IgD-negative memory B cell (primary cell): ENCODE measurements at regions not wholly inside any gene's neighbourhood (a gene's known extent, or its start where the extent isn't known, plus 50 kb on each side); places are given as distances from the start of the nearest gene placed in this dataset.

Source experiments
- H3K27ac Mint-ChIP-seq, 3 donors: one replicate each; pipeline ENCODE4 v1.8.0; 2020 to 2022; ENCODE audit warnings: mild to moderate bottlenecking in 3 of 3, mixed read lengths in 3 of 3, moderate library complexity in 1 of 3
- H3K27me3 Mint-ChIP-seq: one replicate; pipeline ENCODE4 v1.8.0; 2021; ENCODE audit warnings: mixed read lengths
- H3K36me3 Mint-ChIP-seq: one replicate; pipeline ENCODE4 v1.8.0; 2020; ENCODE audit warnings: mild to moderate bottlenecking, mixed read lengths
- H3K4me1 Mint-ChIP-seq, 3 donors: one replicate each; pipeline ENCODE4 v1.8.0; 2020 to 2022; ENCODE audit warnings: mixed read lengths in 3 of 3, mild to moderate bottlenecking in 1 of 3
- H3K4me3 Mint-ChIP-seq, 4 donors: one replicate each; pipeline ENCODE4 v1.8.0; 2020 to 2022; ENCODE audit warnings: mild to moderate bottlenecking in 4 of 4, mixed read lengths in 4 of 4, moderate library complexity in 3 of 4
- H3K9me3 Mint-ChIP-seq, 3 donors: one replicate each; pipeline ENCODE4 v1.8.0; 2020 to 2021; ENCODE audit warnings: mixed read lengths in 3 of 3, mild to moderate bottlenecking in 1 of 3

DNA sequence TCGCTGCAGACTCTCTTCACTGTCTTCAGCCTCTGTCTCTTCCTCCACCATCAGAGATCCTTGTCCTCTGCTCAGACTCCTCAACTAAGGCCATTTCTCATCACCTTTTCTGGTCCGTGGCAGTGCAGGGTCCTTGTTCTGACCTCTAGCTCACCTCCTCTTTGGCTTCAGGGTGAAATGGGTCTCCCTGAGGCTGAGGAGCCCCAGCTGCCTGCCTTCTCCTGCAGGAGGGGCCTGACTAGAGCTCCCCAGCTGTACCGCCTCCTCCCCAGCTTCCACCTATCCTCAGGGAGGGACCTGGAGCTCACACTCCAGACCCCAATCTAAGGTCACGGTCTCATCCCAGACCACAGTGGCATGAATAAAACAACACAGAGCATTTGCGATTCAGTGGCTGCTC is 203.0 kb downstream of the TRIM29 start:
- peaks cover 15% of the 10 kb centered on the region for H3K27me3 Mint-ChIP-seq
- H3K4me3 Mint-ChIP-seq: no peak overlapping the region
- no peaks in the 10 kb centered on the region for H3K4me1 Mint-ChIP-seq
- H3K9me3 Mint-ChIP-seq: peaks cover 0 to 3% (median 2%) of the 10 kb centered on the region in 3 donors
- no peaks in the 10 kb centered on the region for H3K36me3 Mint-ChIP-seq
- H3K27ac Mint-ChIP-seq: no peak overlapping the region

DNA sequence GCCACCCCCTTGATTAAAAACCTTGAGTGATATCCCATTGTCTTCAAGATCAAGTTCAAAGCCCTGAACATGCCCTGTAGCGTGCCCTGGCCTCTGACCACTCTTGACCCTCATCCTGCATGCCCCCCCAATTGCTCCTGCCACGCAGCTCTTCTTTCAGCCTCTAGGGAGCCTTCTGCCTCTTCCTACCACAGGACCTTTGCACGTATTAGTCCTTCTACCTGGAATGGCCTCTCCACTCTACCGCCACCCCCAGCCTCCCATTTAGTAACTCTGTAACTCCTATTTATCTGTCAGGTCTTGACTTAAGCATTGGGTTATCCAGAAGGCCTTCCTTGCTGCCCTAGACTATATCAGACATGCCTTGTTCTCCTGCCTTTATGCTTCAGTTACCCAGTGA is 203.6 kb downstream of the TRIM29 start:
- Mint-ChIP-seq H3K4me1 (no peaks in the 10 kb centered on the region), H3K27ac (no peak overlapping the region), H3K9me3 (peaks cover 0 to 3% (median 2%) of the 10 kb centered on the region in 3 donors), H3K36me3 (no peaks in the 10 kb centered on the region), H3K4me3 (no peak overlapping the region), H3K27me3 (peaks cover 15% of the 10 kb centered on the region)

DNA sequence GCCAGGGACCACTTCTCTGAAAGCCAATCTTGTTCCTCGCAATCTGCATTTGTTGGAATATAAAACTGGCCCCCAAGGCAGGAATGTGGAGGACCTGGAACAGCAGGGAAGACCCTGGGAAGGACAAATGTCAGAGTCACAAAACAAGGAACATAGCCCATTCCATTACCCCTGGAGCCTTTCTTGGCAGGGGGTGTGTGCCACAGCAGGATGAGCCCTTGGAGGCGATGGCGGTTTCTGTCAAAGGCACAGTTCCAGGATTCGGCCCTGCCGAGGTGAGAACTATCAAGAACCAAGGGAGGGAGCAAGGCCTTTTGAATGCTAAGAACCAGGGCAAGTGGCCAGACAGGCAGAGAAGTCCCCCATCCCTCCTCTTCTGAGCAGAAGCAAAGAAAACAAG is 204.3 kb downstream of the TRIM29 start:
- Mint-ChIP-seq H3K27me3 (peaks cover 15% of the 10 kb centered on the region), H3K4me3 (no peak overlapping the region), H3K36me3 (no peaks in the 10 kb centered on the region), H3K9me3 (peaks cover 0 to 3% (median 2%) of the 10 kb centered on the region in 3 donors), H3K27ac (no peak overlapping the region), H3K4me1 (no peaks in the 10 kb centered on the region)

DNA sequence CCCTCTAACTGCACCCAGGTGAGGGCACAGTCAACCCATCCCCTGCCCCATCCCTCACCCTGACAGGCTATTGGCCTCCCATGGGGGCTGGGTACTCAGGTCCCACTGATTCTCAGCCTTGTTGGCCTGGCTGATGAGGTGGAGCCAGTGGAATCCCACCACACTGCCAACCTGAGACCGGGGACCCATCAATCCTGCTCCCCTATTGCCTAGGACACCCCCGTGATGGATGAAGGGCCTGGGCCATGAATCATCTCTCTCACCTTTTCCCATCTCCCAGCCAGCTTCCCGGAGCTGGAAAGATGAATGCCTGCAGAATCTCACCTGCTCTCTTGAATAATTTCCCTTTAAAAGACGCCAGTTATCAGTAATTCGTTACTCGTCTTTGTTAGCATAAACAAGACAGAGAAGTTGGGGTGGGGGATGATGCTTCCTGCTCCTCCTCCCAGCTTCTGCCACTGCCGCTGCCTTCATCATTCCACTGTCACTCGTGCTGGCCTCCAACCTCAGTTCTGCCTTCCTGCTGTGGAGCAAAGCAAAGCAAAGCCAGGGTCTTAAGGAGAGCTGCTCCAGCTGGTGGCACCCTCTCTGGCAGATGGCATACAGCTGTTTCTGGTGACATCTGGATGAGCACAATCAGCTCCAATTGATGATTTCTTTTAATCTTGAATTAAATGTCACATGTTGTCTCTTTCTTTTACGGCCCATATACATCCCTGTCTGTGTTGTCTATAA is 204.0 kb upstream of the NECTIN1 start:
- Mint-ChIP-seq H3K27me3 (peaks cover 17% of the 10 kb centered on the region), H3K4me3 (no peak overlapping the region), H3K36me3 (no peaks in the 10 kb centered on the region), H3K4me1 (no peaks in the 10 kb centered on the region), H3K27ac (no peak overlapping the region), H3K9me3 (peaks cover 0 to 3% (median 2%) of the 10 kb centered on the region in 3 donors)

GRCh38 chr11:119928047-119928446 is 199.0 kb upstream of the NECTIN1 start:
- Mint-ChIP-seq H3K27ac (peak overlapping the region in 1 of 3 donors; percentile 69), H3K36me3 (no peaks in the 10 kb centered on the region), H3K4me1 (no peaks in the 10 kb centered on the region), H3K27me3 (peaks cover 18% of the 10 kb centered on the region), H3K9me3 (peaks cover 0 to 3% (median 2%) of the 10 kb centered on the region in 3 donors), H3K4me3 (no peak overlapping the region)

DNA sequence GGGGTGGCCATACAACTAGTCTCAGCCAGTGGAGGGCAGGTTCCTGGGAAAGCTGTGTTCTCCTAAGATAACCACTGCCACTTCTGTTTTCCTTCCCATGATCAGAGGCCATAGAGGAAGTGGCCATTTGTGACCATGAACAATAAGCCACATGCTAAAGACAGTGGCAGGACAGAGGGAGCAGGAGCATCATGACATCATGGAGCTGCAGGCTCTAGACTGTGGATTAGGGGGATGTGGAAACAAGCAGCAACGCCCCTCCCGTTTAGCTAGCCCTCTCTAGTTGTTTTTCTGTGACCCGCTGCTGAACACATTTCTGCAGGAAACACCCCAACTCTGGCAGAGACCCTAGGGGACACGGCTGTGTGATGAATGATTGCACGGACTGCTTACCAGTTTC is 195.0 kb upstream of the NECTIN1 start:
- H3K4me1 Mint-ChIP-seq: no peaks in the 10 kb centered on the region
- H3K36me3 Mint-ChIP-seq: no peaks in the 10 kb centered on the region
- no peaks in the 10 kb centered on the region for H3K9me3 Mint-ChIP-seq
- H3K4me3 Mint-ChIP-seq: peak overlapping the region in 1 of 4 donors; percentile 24
- peaks cover 6% of the 10 kb centered on the region for H3K27me3 Mint-ChIP-seq
- H3K27ac Mint-ChIP-seq: no peak overlapping the region

GRCh38 chr11:119921571-119921970 is 192.6 kb upstream of the NECTIN1 start:
- Mint-ChIP-seq H3K36me3 (no peaks in the 10 kb centered on the region), H3K27me3 (peaks cover 11% of the 10 kb centered on the region), H3K27ac (no peak overlapping the region), H3K4me3 (no peak overlapping the region), H3K4me1 (no peaks in the 10 kb centered on the region), H3K9me3 (peaks cover 0 to 3% (median 0%) of the 10 kb centered on the region in 3 donors)

- H3K27me3 Mint-ChIP-seq: peaks cover 11% of the 10 kb centered on the region
- peaks cover 0 to 3% (median 0%) of the 10 kb centered on the region in 3 donors for H3K9me3 Mint-ChIP-seq
- H3K4me1 Mint-ChIP-seq: no peaks in the 10 kb centered on the region
- H3K36me3 Mint-ChIP-seq: no peaks in the 10 kb centered on the region
- no peak overlapping the region for H3K4me3 Mint-ChIP-seq
- H3K27ac Mint-ChIP-seq: no peak overlapping the region
These were observed 191.8 kb upstream of the NECTIN1 start for GRCh38 chr11:119920666-119921387.

DNA sequence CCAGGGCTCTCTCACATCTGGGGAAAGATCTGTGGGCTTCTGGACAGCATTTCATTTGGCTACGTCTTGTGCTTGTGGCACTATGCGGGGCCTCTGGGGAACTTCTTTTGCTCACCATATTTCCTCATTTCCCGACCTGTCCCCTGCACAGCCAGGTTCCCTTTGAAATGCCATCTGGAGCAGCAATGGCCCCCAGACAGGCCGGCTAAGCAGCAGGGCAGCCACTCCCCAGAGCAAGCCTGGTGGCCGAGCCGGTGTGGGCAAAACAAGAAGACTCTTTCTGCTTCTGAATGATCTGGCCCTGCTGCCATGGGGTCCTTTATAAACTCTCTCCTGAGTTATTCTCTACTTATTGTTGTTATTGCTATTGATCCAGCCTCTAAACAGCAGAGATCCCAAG is 190.7 kb upstream of the NECTIN1 start:
- no peaks in the 10 kb centered on the region for H3K4me1 Mint-ChIP-seq
- no peak overlapping the region for H3K27ac Mint-ChIP-seq
- H3K4me3 Mint-ChIP-seq: no peak overlapping the region
- peaks cover 11% of the 10 kb centered on the region for H3K27me3 Mint-ChIP-seq
- H3K36me3 Mint-ChIP-seq: no peaks in the 10 kb centered on the region
- peaks cover 0 to 7% (median 3%) of the 10 kb centered on the region in 3 donors for H3K9me3 Mint-ChIP-seq

- no peak overlapping the region for H3K27ac Mint-ChIP-seq
- no peak overlapping the region for H3K4me3 Mint-ChIP-seq
- no peaks in the 10 kb centered on the region for H3K36me3 Mint-ChIP-seq
- H3K4me1 Mint-ChIP-seq: no peaks in the 10 kb centered on the region
- peaks cover 0 to 7% (median 3%) of the 10 kb centered on the region in 3 donors for H3K9me3 Mint-ChIP-seq
- H3K27me3 Mint-ChIP-seq: peaks cover 7% of the 10 kb centered on the region
These were observed 189.3 kb upstream of the NECTIN1 start for GRCh38 chr11:119918347-119918746.

GRCh38 chr11:119916568-119916967 is 187.6 kb upstream of the NECTIN1 start:
- Mint-ChIP-seq H3K27ac (no peak overlapping the region), H3K27me3 (peaks cover 9% of the 10 kb centered on the region), H3K9me3 (peaks cover 0 to 7% (median 3%) of the 10 kb centered on the region in 3 donors), H3K4me3 (no peak overlapping the region), H3K36me3 (no peaks in the 10 kb centered on the region), H3K4me1 (no peaks in the 10 kb centered on the region)

DNA sequence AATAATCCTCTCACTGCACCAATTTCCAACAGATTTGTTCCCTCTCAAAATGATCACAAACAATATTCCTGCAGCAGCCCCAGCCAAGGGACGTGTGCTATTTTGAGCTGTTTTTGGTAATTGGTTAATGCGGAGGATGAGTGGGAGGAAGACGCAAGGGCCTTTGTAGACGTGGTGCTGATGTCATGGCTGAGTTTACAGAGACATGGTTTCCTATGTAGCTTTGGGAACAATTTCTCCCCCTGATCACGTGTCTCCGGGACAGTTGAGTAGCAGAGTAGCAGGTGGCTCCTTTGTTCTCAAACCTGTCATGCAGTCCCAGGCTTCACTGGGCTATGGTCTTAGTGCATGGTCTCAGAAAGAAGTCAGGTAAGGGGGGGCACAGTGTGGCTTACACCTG is 183.2 kb upstream of the NECTIN1 start:
- Mint-ChIP-seq H3K4me3 (no peak overlapping the region), H3K9me3 (peaks cover 0 to 7% (median 3%) of the 10 kb centered on the region in 3 donors), H3K27ac (no peak overlapping the region), H3K27me3 (peaks cover 6% of the 10 kb centered on the region), H3K36me3 (no peaks in the 10 kb centered on the region), H3K4me1 (no peaks in the 10 kb centered on the region)

GRCh38 chr11:119910650-119911049 is 181.7 kb upstream of the NECTIN1 start:
- Mint-ChIP-seq H3K4me3 (no peak overlapping the region), H3K27ac (peak overlapping the region in 1 of 3 donors; percentile 40), H3K36me3 (no peaks in the 10 kb centered on the region), H3K9me3 (peaks cover 2 to 4% (median 3%) of the 10 kb centered on the region in 3 donors), H3K4me1 (peaks cover 0 to 1% (median 0%) of the 10 kb centered on the region in 3 donors), H3K27me3 (peaks cover 10% of the 10 kb centered on the region)

DNA sequence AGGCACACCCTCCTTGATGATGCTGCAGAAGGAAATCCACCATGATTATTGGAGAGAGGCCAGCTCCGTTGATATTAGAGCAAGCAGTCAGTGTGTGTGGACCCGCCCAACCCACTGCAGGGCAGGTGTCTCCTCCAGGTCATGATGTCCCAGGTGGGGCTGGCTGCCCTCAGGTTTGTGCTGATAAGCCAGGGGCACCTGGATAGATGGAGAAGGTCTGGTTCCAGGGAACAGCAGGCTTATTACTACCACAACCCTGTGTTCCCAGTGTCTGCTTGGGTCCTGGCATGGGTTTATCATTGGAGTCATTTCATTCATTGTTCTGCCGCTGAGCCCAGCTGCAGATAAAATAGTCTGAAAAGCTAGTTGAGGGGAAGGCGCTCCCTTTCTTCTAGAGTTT is 181.1 kb upstream of the NECTIN1 start:
- no peaks in the 10 kb centered on the region for H3K36me3 Mint-ChIP-seq
- H3K9me3 Mint-ChIP-seq: peaks cover under 1 to 2% (median 2%) of the 10 kb centered on the region in 3 donors
- peaks cover 10% of the 10 kb centered on the region for H3K27me3 Mint-ChIP-seq
- H3K4me3 Mint-ChIP-seq: no peak overlapping the region
- H3K27ac Mint-ChIP-seq: no peak overlapping the region
- H3K4me1 Mint-ChIP-seq: peaks cover 0 to 1% (median 0%) of the 10 kb centered on the region in 3 donors

DNA sequence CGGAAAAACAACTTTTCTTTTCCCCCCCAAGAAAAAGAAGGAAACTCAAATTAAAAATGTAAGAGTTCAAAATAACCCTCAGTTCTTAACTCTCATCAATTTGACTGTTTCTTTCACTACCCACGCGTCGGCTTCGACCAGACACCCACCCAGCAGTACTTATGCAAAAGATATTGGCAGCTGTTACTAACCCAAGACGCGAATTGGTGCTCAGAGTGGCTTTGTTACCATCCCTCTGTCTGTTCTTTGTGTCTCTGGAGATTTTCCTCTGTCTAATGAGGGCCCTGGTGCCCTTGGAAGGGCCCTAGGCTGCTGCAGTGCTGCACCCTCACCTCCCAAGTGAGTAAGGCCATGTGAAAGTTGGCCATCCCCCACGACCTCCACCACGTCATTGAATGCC is 180.5 kb upstream of the NECTIN1 start:
- Mint-ChIP-seq H3K27me3 (peaks cover 13% of the 10 kb centered on the region), H3K36me3 (no peaks in the 10 kb centered on the region), H3K4me1 (peaks cover 0 to 1% (median 0%) of the 10 kb centered on the region in 3 donors), H3K4me3 (no peak overlapping the region), H3K9me3 (peaks cover 0 to 2% (median 0%) of the 10 kb centered on the region in 3 donors), H3K27ac (no peak overlapping the region)
